ENCODE measurements at regions not wholly inside any gene's neighbourhood (a gene's known extent, or its start where the extent isn't known, plus 50 kb on each side); places are given as distances from the start of the nearest gene placed in this dataset.
A peak's percentile ranks its signal among the peaks of the same experiment; 100 is the strongest.

DNA sequence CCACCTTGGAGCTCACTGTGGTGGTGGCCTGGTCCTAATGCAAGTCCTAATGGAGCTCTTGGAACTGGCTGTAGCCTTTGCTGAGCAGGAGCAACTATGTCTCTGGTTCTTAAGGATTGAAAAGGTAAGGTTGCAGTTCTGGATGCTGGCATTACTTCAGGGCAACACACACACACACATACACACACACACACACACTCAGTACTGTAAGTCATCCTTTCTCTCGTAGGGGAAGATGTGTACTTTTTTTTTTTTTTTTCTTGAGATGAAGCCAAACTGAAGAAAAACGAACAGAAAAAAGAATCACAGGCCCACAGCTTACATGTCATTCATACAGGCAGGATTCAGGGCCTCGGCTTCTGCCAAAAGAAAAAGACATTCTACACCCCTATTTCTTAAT is 81.1 kb upstream of the RPS23 start:
- DNase-seq (ENCODE audit: low spot score in 2 of 2): no peak
- TF ChIP-seq, protein P1, sequence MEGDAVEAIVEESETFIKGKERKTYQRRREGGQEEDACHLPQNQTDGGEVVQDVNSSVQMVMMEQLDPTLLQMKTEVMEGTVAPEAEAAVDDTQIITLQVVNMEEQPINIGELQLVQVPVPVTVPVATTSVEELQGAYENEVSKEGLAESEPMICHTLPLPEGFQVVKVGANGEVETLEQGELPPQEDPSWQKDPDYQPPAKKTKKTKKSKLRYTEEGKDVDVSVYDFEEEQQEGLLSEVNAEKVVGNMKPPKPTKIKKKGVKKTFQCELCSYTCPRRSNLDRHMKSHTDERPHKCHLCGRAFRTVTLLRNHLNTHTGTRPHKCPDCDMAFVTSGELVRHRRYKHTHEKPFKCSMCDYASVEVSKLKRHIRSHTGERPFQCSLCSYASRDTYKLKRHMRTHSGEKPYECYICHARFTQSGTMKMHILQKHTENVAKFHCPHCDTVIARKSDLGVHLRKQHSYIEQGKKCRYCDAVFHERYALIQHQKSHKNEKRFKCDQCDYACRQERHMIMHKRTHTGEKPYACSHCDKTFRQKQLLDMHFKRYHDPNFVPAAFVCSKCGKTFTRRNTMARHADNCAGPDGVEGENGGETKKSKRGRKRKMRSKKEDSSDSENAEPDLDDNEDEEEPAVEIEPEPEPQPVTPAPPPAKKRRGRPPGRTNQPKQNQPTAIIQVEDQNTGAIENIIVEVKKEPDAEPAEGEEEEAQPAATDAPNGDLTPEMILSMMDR (IDR thresholded peaks at IDR 0.05): no peak
- TF ChIP-seq EP300 (IDR thresholded peaks at IDR 0.05): no peak
- no peak for TF ChIP-seq POLR2A (IDR thresholded peaks at IDR 0.05)
- no peak overlapping the region for H3K4me3 ChIP-seq
- peak overlapping the region in 1 of 4 donors; percentile 9 for H3K27ac ChIP-seq
- no peaks in the 10 kb centered on the region for H3K9me3 ChIP-seq
- H3K27me3 ChIP-seq: no peaks in the 10 kb centered on the region
- no peaks in the 10 kb centered on the region for H3K36me3 ChIP-seq
- H3K4me1 ChIP-seq: peaks cover 0 to 23% (median 6%) of the 10 kb centered on the region in 4 donors
- 43 to 55% methylated on average over 3 of the region's 3 CpGs for WGBS, 2 donors

DNA sequence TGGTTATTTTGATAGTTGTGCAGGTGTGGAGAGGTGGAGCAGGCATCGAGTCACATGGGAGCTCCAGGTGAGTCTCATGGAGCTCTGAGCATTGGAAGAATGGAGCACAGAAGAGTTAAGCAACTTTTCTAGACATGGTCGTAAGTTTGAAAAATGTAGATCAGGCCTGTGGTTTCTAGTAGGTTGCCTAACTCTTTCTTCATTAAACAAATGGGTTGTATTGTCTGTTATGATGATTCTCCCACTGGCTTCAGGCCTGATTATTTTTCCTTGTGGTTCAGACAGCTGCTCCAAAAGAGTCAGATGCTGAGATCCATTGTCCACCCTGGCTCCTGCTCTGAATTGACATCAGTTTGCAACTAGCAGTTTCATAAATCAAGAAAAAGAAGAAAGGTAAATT is 80.3 kb upstream of the RPS23 start:
- Histone ChIP-seq H3K4me3 (no peak overlapping the region), H3K9me3 (no peaks in the 10 kb centered on the region), H3K27ac (peak overlapping the region in 1 of 4 donors; percentile 73), H3K27me3 (no peaks in the 10 kb centered on the region), H3K36me3 (no peaks in the 10 kb centered on the region), H3K4me1 (peaks cover 0 to 23% (median 6%) of the 10 kb centered on the region in 4 donors)
- 74 to 75% methylated on average over 2 of the region's 2 CpGs for WGBS, 2 donors
- TF ChIP-seq EP300 (IDR thresholded peaks at IDR 0.05) (no peak), POLR2A (IDR thresholded peaks at IDR 0.05) (no peak)
- TF ChIP-seq, protein P1 (IDR thresholded peaks at IDR 0.05): no peak
- no peak for DNase-seq (ENCODE audit: low spot score in 2 of 2)

- TF ChIP-seq, protein P1 (IDR thresholded peaks at IDR 0.05): no peak
- TF ChIP-seq EP300 (IDR thresholded peaks at IDR 0.05): peak in 1 of 2 donors; percentile 62
- Histone ChIP-seq H3K36me3 (no peaks in the 10 kb centered on the region), H3K4me3 (no peak overlapping the region), H3K9me3 (no peaks in the 10 kb centered on the region), H3K4me1 (peaks cover 0 to 30% (median 6%) of the 10 kb centered on the region in 4 donors), H3K27me3 (no peaks in the 10 kb centered on the region), H3K27ac (peak overlapping the region in 3 of 4 donors; percentile 43 to 73 (median 68))
- 55 to 60% methylated on average over 14 of the region's 14 CpGs for WGBS, 2 donors
- peak; percentile 59 to 76 for DNase-seq (ENCODE audit: low spot score in 2 of 2)
Measured at GRCh38 chr5:82356808-82357671, 78.9 kb upstream of the RPS23 start.

DNA sequence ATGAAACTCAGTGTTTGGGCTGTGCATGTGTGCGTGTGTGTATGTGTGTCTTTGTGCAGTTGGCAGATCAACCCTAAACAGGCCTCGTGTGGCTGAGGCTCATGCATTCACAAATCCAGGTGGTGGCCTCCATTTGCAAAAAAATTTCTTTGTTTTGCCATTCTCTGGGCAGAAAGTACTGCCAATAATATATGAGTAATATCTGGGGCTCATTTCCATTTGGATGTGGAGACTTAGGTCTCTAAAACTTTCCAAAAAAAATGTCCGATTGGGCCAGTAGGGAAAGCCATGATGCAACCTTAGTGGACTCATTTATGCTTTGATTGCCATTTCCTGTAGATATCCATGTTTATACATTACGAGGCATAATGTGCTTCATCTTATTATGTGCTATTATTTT is 77.9 kb upstream of the RPS23 start:
- Histone ChIP-seq H3K4me3 (no peak overlapping the region), H3K4me1 (peaks cover 0 to 37% (median 6%) of the 10 kb centered on the region in 4 donors), H3K27ac (no peak overlapping the region), H3K36me3 (no peaks in the 10 kb centered on the region), H3K27me3 (no peaks in the 10 kb centered on the region), H3K9me3 (no peaks in the 10 kb centered on the region)
- 73 to 83% methylated on average over 4 of the region's 4 CpGs for WGBS, 2 donors
- TF ChIP-seq, protein P1 (IDR thresholded peaks at IDR 0.05): no peak
- TF ChIP-seq EP300 (IDR thresholded peaks at IDR 0.05) (no peak), POLR2A (IDR thresholded peaks at IDR 0.05) (no peak)
- no peak for DNase-seq (ENCODE audit: low spot score in 2 of 2)

GRCh38 chr5:82355496-82355895 is 77.3 kb upstream of the RPS23 start:
- no peaks in the 10 kb centered on the region for H3K36me3 ChIP-seq
- H3K4me1 ChIP-seq: peaks cover 0 to 37% (median 6%) of the 10 kb centered on the region in 4 donors
- H3K9me3 ChIP-seq: no peaks in the 10 kb centered on the region
- no peak overlapping the region for H3K27ac ChIP-seq
- no peak for DNase-seq (ENCODE audit: low spot score in 2 of 2)
- WGBS, 2 donors: 58 to 66% methylated on average over 2 of the region's 2 CpGs
- no peak for TF ChIP-seq POLR2A (IDR thresholded peaks at IDR 0.05)
- no peak for TF ChIP-seq EP300 (IDR thresholded peaks at IDR 0.05)
- TF ChIP-seq, protein P1 (IDR thresholded peaks at IDR 0.05): no peak
- H3K27me3 ChIP-seq: no peaks in the 10 kb centered on the region
- H3K4me3 ChIP-seq: no peak overlapping the region

Data from tibial nerve (tissue), 4 donors.